Right cardiac atrium (tissue), 5 donors: ENCODE measurements at regions not wholly inside any gene's neighbourhood (a gene's known extent, or its start where the extent isn't known, plus 50 kb on each side); places are given as distances from the start of the nearest gene placed in this dataset.
A peak's percentile ranks its signal among the peaks of the same experiment; 100 is the strongest.

Experiments used
- ATAC-seq, 2 donors: fragments of 200-7000 bp; cut with Tn5 transposase; one replicate each; pipeline versions ENCODE4 v1.8.0 to v1.9.1; 2020; ENCODE audit warnings: moderate library complexity in 2 of 2, mild to moderate bottlenecking in 1 of 2
- DNase-seq, 3 donors: peaks; one replicate each; pipeline ENCODE4 v3.0.0-alpha.2; 2020
- H3K27ac ChIP-seq: one replicate; pipeline ENCODE4 v1.5.1; 2013; ENCODE audit warnings: mild to moderate bottlenecking, low read length, control low read depth, moderate library complexity
- H3K27me3 ChIP-seq: one replicate; pipeline ENCODE4 v1.6.1; 2013; ENCODE audit not compliant: control insufficient read depth, insufficient read depth
- H3K4me1 ChIP-seq: one replicate; pipeline ENCODE4 v1.6.1; 2013; ENCODE audit warnings: low read length; ENCODE audit not compliant: control insufficient read depth, insufficient read depth
- H3K4me3 ChIP-seq: one replicate; pipeline ENCODE4 v1.5.1; 2013; ENCODE audit warnings: low read length, control low read depth
- H3K9me3 ChIP-seq: one replicate; pipeline ENCODE4 v1.6.1; 2013; ENCODE audit warnings: low read length; ENCODE audit not compliant: control insufficient read depth
- WGBS: extraction: QIAGEN DNeasy Blood & Tissue Kit; methylation state at CpG from one replicate; pipeline ENCODE4 v1.1.7; 2013; 5-methylcytosine and 5-hydroxymethylcytosine counted together
- intact Hi-C, 4 donors: fragments of 100-400 bp; cut with DNase I; formaldehyde crosslinking; loops; one replicate each; pipeline versions ENCODE4 v1.11.0 to v1.14.0; 2022 to 2023
- donor health status: healthy with polysubstance abuse.
- donor health status: DM: no; HTN: yes; CAD: no.
- donor health status: DM: no; HTN: no; CAD: no.
- donor health status: DM: no; HTN: yes; CAD: no; lungs with severe emphysema.
- donor health status: DM: yes; HTN: yes; CAD: no.

DNA sequence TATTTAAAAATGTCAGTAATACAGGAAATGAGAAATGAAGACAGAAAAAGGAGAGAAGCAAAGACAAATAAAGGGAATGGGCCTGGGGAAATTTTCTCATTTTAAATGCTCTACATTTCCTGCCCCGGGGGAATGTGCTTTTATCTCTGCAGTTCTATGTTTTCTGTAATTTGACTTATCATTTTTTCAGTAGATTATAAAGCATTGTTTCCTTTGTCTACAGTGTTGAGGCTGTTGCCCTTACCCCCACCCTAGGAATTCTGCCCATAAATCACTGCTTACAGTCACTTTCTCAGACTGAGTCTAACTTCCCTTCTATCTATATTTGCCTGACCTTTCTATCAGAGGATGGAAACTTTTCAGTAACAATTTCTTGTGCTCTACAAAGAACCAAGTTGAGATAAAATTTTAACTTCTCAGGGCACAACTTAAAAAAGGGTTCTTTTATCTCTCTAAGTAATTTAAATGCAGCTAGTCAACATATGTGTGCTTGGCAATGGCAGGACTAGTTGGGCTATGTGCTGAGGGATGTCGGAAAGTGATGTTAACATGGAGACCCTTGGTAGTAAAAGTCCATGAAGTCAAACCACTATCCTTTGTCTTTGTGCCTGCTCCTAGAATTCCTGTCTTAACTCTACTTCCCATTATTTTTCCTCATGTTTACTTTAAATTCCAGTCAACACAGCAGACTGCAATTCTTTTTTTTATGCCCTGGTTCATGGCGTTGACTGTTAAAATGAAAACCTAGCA is 146.5 kb upstream of the MMADHC start:
- 46% methylated on average over 3 of the region's 3 CpGs for WGBS
- Histone ChIP-seq H3K27me3 (no peaks in the 10 kb centered on the region), H3K9me3 (no peaks in the 10 kb centered on the region), H3K4me1 (no peaks in the 10 kb centered on the region), H3K27ac (no peak overlapping the region), H3K4me3 (no peak overlapping the region)
- intact Hi-C loops, result no loop called here
- ATAC-seq (peak in 1 of 2 donors; percentile 56), DNase-seq (no peak)

DNA sequence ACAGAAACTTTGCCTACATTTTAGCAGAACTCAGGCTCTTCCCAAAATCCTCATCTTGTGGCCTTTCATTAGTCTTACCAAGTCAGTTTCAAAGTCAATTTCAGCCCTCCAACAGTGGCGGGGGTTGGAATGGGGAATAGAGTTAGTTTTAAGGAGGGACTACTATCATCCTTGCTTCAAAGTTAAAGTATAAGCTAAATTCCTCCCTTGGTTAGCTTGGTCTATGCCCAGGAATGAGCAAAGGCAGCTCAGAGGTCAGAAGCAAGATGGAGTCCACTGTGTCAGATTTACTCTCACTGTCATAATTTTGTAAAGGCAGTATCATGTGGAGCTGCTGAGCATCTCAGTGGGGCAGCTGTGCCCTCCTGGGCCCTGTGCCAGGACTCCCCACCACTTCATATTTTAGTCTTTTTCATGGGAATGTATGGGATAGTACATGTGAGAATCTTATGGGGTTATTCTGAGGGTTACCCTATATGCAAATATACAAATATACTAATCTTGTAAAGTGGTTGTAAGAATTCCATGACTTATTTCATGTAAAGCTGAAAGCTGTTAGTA is 145.2 kb upstream of the MMADHC start:
- Histone ChIP-seq H3K4me1 (no peaks in the 10 kb centered on the region), H3K27me3 (no peaks in the 10 kb centered on the region), H3K9me3 (no peaks in the 10 kb centered on the region), H3K4me3 (no peak overlapping the region), H3K27ac (no peak overlapping the region)
- no peak for DNase-seq
- 97% methylated on average over 1 of the region's 1 CpG for WGBS
- intact Hi-C loops, result no loop called here
- no peak for ATAC-seq

DNA sequence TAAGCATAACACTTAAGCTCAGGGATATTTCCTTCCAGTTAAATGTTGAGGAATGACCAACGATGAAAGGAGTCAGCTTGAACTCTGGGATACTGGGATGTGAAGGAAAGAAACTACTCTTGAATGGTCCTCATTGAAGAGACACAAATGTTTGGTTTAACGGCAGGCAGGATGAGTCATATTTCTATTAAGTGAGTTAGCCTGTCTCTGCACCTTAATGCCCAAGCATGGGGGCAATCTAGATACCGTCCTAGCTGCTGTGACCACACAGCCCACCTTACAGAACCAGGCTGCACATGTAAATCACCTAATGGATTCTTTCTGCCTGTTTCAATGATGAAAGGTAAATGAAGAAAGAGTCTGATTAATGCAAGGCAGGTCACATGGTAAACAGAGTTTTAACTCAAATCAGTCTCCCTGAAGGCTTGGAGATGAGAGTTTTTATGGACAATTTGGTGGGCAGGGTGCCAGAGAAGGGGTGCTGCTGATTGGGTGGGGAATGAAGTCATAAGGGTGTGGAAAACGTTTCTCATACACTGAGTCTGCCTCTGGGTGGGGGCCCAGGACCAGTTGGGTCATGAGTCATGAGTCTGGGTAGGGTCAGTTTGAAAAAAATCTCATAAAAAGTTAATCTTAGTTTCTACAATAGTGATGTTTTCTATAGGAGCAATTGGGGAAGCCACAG is 144.6 kb upstream of the MMADHC start:
- peak in 2 of 3 donors; percentile 50 to 56 for DNase-seq
- Histone ChIP-seq H3K9me3 (no peaks in the 10 kb centered on the region), H3K4me3 (no peak overlapping the region), H3K27ac (no peak overlapping the region), H3K27me3 (no peaks in the 10 kb centered on the region), H3K4me1 (no peaks in the 10 kb centered on the region)
- WGBS, result 62% methylated on average over 4 of the region's 4 CpGs
- intact Hi-C loops, result no loop called here
- peak in 1 of 2 donors; percentile 69 for ATAC-seq

DNA sequence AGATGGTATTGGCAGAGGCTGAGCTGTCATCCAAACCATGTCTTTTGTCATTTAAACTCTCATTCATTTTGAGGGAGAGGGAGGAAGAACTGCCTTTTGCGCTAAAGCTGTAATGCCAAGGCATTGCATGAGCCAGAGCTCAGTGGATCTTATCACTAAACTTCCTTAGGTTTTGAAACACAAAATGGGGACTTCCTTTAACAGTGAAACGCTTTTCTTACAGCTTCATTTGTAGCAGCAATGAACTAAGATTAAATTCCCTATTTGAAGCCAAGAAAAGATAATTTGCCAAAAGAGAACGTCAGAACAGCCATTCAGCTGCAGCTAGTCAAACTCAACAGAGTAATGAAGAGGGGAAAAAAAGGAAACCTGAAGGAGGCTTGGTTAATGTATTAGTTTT is 143.5 kb upstream of the MMADHC start:
- no peaks in the 10 kb centered on the region for H3K4me1 ChIP-seq
- no peaks in the 10 kb centered on the region for H3K9me3 ChIP-seq
- H3K4me3 ChIP-seq, result no peak overlapping the region
- intact Hi-C loops, result no loop called here
- H3K27ac ChIP-seq, result no peak overlapping the region
- WGBS, result 29% methylated on average over 3 of the region's 3 CpGs
- no peaks in the 10 kb centered on the region for H3K27me3 ChIP-seq
- DNase-seq (peak in 1 of 3 donors; percentile 13), ATAC-seq (peak; percentile 84 to 87)

DNA sequence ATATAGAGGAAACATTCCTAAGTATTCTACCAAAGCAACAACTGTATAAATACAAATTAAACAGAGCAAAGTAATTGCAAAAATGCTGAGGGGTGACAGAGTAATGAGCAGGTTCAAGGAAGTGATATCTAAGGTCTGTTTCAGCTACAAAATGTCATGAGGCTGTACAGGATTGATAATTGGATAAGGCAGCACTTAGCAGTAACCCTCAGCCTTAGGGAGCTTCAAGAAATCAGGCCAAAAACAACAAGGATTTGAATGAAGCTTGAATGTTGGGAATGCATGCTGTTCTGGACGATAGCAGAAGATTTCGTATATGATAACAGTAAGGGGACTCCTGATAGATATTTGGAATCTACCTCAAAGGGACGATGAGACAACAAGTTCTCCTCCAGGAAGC is 142.0 kb upstream of the MMADHC start:
- DNase-seq (no peak), ATAC-seq (no peak)
- 55% methylated on average over 3 of the region's 3 CpGs for WGBS
- no peak overlapping the region for H3K27ac ChIP-seq
- intact Hi-C loops, result no loop called here
- H3K4me1 ChIP-seq, result no peaks in the 10 kb centered on the region
- no peak overlapping the region for H3K4me3 ChIP-seq
- H3K9me3 ChIP-seq, result no peaks in the 10 kb centered on the region
- H3K27me3 ChIP-seq, result no peaks in the 10 kb centered on the region

DNA sequence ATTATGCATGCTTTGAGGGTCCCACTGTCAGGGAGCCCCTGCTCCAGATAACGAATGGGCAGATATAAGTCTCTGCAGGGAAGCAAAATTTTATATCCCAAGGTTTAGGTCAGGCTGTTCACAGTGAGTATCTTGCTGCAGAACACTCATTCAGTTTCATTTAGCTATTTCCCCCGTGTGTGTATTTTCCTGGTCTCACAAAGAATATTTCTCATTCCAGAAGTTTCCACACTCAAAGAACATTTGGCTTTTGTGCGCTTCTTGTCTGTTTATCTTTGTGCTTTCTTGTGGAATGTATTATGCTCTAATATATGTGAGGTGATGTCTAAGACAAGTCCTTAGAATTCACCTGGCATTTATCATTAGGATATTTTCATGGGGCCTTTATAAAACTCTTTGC is 140.4 kb upstream of the MMADHC start:
- Histone ChIP-seq H3K9me3 (no peaks in the 10 kb centered on the region), H3K4me3 (no peak overlapping the region), H3K4me1 (no peaks in the 10 kb centered on the region), H3K27ac (no peak overlapping the region), H3K27me3 (no peaks in the 10 kb centered on the region)
- DNase-seq (no peak), ATAC-seq (no peak)
- intact Hi-C loops, result no loop called here
- WGBS, result 73% methylated on average over 3 of the region's 3 CpGs

DNA sequence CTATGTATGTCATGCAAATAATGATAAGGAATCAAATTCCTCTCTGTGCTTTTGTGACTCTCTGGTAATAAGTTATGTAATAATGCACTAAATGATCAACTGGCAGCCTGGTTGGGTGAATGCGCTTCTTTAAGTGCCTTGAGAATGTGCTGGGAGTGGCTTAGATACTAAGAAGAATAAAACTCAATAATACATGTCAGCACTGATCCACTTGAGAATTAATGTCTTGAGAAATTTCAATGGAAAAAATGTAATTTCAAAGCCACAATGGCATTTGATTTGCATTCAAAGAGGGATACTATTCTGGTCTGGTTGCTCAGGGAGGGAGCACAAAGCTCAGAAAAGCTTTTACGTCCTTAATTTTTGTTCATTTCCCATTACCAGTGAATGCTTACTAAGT is 137.7 kb upstream of the MMADHC start:
- DNase-seq (no peak), ATAC-seq (no peak)
- intact Hi-C loops, result no loop called here
- Histone ChIP-seq H3K4me1 (no peaks in the 10 kb centered on the region), H3K27ac (no peak overlapping the region), H3K27me3 (no peaks in the 10 kb centered on the region), H3K4me3 (no peak overlapping the region), H3K9me3 (no peaks in the 10 kb centered on the region)
- WGBS, result 78% methylated on average over 2 of the region's 2 CpGs

DNA sequence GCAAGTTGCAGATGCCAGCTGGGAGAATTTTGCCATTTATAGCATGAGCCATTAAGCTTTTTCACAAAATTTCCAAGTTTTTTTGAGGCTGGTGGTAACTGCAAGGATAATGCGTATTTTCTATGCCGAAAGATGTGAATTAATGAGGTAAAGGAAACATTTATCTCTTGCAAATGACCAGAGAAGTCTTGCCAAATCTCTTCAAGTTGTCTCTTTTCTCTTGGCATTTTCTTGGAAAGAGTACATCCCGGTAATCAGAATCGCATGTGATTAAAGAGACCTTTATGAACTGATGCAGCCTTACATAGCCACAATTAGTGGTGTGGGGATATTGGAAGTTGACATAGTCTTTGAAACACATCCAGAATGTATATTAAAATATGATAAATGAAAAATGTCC is 136.5 kb upstream of the MMADHC start:
- Histone ChIP-seq H3K4me1 (no peaks in the 10 kb centered on the region), H3K27me3 (no peaks in the 10 kb centered on the region), H3K4me3 (no peak overlapping the region), H3K27ac (no peak overlapping the region), H3K9me3 (no peaks in the 10 kb centered on the region)
- 79% methylated on average over 4 of the region's 4 CpGs for WGBS
- no peak for DNase-seq
- intact Hi-C loops, result no loop called here
- ATAC-seq, result no peak

DNA sequence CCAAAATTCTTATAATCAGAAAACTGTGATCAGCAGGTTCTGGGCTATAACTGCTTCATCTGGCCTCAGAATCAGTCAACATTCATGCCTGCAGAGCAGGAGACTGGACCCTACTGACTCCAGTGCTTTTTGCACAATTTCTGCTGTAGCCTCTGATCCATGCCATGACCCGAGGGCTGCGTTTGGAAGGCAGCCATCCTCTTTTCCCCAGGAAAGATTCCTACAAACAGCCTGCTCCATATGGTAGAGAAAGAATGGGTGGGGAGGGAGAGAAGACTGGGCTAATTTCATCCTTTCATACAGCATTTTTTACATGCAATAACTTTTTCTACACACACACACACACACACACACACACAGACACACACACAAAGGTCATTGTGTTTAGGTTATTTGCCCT is 133.0 kb upstream of the MMADHC start:
- DNase-seq (peak in 1 of 3 donors; percentile 34), ATAC-seq (no peak)
- no peaks in the 10 kb centered on the region for H3K27me3 ChIP-seq
- WGBS, result 34% methylated on average over 2 of the region's 2 CpGs
- H3K4me3 ChIP-seq, result no peak overlapping the region
- no peak overlapping the region for H3K27ac ChIP-seq
- H3K4me1 ChIP-seq, result no peaks in the 10 kb centered on the region
- intact Hi-C loops, result no loop called here
- no peaks in the 10 kb centered on the region for H3K9me3 ChIP-seq

DNA sequence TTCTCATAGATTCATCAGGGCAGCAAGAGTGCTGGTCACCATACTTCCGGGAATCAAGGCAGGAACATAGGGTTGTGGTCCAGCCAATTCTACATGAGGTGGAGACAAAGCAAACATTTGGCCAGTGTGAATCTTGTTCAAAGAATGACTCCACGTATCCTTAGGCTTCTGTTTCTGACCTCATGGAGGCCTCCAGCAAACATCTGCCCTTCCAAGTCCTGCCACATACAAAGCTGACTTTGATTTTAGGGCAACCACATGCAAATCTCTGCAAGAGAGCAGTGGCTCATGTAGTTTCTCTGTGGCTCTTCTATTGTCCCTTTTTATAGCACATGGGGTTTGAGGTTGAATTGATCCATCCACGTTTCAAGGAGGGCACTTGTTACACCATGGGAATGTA is 132.1 kb upstream of the MMADHC start:
- H3K27me3 ChIP-seq, result no peaks in the 10 kb centered on the region
- no peak overlapping the region for H3K4me3 ChIP-seq
- WGBS, result 82% methylated on average over 3 of the region's 3 CpGs
- DNase-seq (no peak), ATAC-seq (no peak)
- intact Hi-C loops, result no loop called here
- no peaks in the 10 kb centered on the region for H3K4me1 ChIP-seq
- no peaks in the 10 kb centered on the region for H3K9me3 ChIP-seq
- H3K27ac ChIP-seq, result no peak overlapping the region

DNA sequence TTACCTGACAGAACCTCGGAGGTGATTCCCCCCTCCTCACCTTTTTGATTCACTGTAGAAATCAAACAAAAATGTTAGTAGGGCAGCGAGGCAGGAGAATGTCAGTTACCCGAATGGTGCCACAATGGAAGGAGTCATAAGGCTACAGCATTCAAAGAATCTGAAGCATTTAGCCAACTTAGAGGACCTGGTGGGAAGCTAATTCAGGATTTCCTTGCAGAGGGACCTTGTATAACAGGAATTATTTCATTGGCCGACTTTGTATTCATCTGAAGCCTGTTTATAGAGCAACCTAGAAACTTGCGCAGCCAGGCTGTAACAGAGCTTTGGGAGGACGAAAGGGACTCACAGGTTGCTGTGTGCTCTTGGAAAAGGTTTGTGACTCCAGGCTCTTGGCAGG is 129.1 kb upstream of the MMADHC start:
- Histone ChIP-seq H3K9me3 (no peaks in the 10 kb centered on the region), H3K27me3 (no peaks in the 10 kb centered on the region), H3K4me3 (no peak overlapping the region), H3K27ac (no peak overlapping the region), H3K4me1 (no peaks in the 10 kb centered on the region)
- no peak for DNase-seq
- ATAC-seq, result no peak
- 87% methylated on average over 6 of the region's 6 CpGs for WGBS
- intact Hi-C loops, result no loop called here
